Endothelial cell of umbilical vein (primary cell): ENCODE measurements at regions not wholly inside any gene's neighbourhood (a gene's known extent, or its start where the extent isn't known, plus 50 kb on each side); places are given as distances from the start of the nearest gene placed in this dataset.

Experiments
- CTCF ChIP-seq, 2 donors: IDR thresholded peaks; 1 replicate in 1 of 2; 2 replicates in 1 of 2; pipeline ENCODE4 v1.5.1; 2011; ENCODE audit warnings: low read length in 2 of 2, mild to moderate bottlenecking in 2 of 2, moderate library complexity in 2 of 2, control low read depth in 1 of 2, inconsistent platforms in 1 of 2, low read depth in 1 of 2; ENCODE audit not compliant: insufficient read depth in 1 of 2; ENCODE audit errors: extremely low read depth in 1 of 2
- EZH2 ChIP-seq: IDR thresholded peaks from 2 replicates; pipeline ENCODE4 v1.6.1; 2012; ENCODE audit warnings: borderline replicate concordance, low read depth, mild to moderate bottlenecking, moderate library complexity, low read length, inconsistent platforms; ENCODE audit not compliant: severe bottlenecking
- GATA2 ChIP-seq: IDR thresholded peaks from 2 replicates; pipeline ENCODE4 v1.7.0; 2011; ENCODE audit warnings: low read depth, mild to moderate bottlenecking, moderate library complexity, mixed read lengths, low read length; ENCODE audit not compliant: insufficient read length, insufficient read depth
- JUN ChIP-seq: IDR thresholded peaks from 2 replicates; pipeline ENCODE4 v1.6.1; 2011; ENCODE audit warnings: borderline replicate concordance, low read depth; ENCODE audit not compliant: insufficient read length, insufficient read depth
- MYC ChIP-seq: IDR thresholded peaks from one replicate; pipeline ENCODE4 v1.6.1; 2011; ENCODE audit warnings: mild to moderate bottlenecking, low read depth, low read length
- POLR2A ChIP-seq: IDR thresholded peaks from 2 replicates; pipeline ENCODE4 v1.6.1; 2012; ENCODE audit warnings: low read depth, mild to moderate bottlenecking, control low read depth, low read length
- TF ChIP-seq, protein P1 (sequence below): IDR thresholded peaks from 2 replicates; pipeline ENCODE4 v1.6.1; 2011; ENCODE audit not compliant: insufficient read depth, insufficient read length

- TF ChIP-seq MYC (no peak), CTCF (IDR thresholded peaks at IDR 0.05; ENCODE audit: extremely low read depth in 1 of 2, insufficient read depth in 1 of 2, low read depth in 1 of 2, low read length in 2 of 2) (no peak), JUN (no peak), POLR2A (no peak), EZH2 (no peak), GATA2 (no peak)
- TF ChIP-seq, protein P1, sequence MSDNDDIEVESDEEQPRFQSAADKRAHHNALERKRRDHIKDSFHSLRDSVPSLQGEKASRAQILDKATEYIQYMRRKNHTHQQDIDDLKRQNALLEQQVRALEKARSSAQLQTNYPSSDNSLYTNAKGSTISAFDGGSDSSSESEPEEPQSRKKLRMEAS, result no peak
Observed at GRCh38 chr18:76255070-76255683, 239.9 kb downstream of the ZNF516 start.
